K562 (cell line): ENCODE measurements at regions not wholly inside any gene's neighbourhood (a gene's known extent, or its start where the extent isn't known, plus 50 kb on each side); places are given as distances from the start of the nearest gene placed in this dataset.

Experiments used
- ATAC-seq: fragments of 200-7000 bp; cut with Tn5 transposase; 3 replicates; pipeline ENCODE4 v1.9.1; 2020; ENCODE audit warnings: moderate library complexity
- BruUV-seq: library from RNA; stranded (reverse); fragments of 400-500 nt; replicated peaks from 2 replicates; lab custom pipeline; 2021; lab: Mats Ljungman, UMichigan
- CTCF ChIA-PET: fragments of 300-600 bp; formaldehyde crosslinking; extraction: SDS; loops from one replicate; lab custom pipeline; 2021; ENCODE audit warnings: low intra/inter-chr PET ratio; lab: Yijun Ruan, JAX
- POLR2A ChIA-PET: fragments of 300-600, 350-650 bp; sonication (Branson Sonifier 250); formaldehyde crosslinking; extraction: SDS; loops from one replicate; lab custom pipeline; 2021; ENCODE audit warnings: antibody characterized with exemption, inconsistent platforms; lab: Yijun Ruan, JAX
- DNase-seq, 4 experiments: peaks; one replicate each; pipeline versions ENCODE4 v3.0.0 to v3.0.0-alpha.2; 2011 to 2018; ENCODE audit warnings: low spot score in 3 of 4, mixed read lengths in 3 of 4; ENCODE audit errors: extremely low read depth in 1 of 4
- FAIRE-seq: peaks from 2 replicates; lab custom pipeline; 2011; peaks lifted over from hg19 to GRCh38; lab: Jason Lieb, UNC
- H2AFZ ChIP-seq: 2 replicates; pipeline ENCODE4 v1.6.0; 2011; ENCODE audit warnings: low read depth, low read length, control low read depth, inconsistent platforms
- H3K27ac ChIP-seq: fragments of 200-600 bp; 3 replicates; pipeline ENCODE4 v1.8.0; 2011; ENCODE audit warnings: low read depth, mild to moderate bottlenecking, control low read depth, inconsistent platforms, low read length, moderate library complexity, mixed read lengths; ENCODE audit errors: extremely low read depth
- H3K27me3 ChIP-seq, 2 experiments: fragments of 300-600 bp in 1 of 2; 2 replicates in 1 of 2; 3 replicates in 1 of 2; pipeline versions ENCODE4 v1.6.0 to v1.8.0; 2011; ENCODE audit warnings: inconsistent platforms in 2 of 2, low read length in 2 of 2, mild to moderate bottlenecking in 1 of 2, mixed read lengths in 1 of 2, moderate library complexity in 1 of 2; ENCODE audit not compliant: control insufficient read depth in 2 of 2, insufficient read depth in 2 of 2
- H3K36me3 ChIP-seq: fragments of 300-600 bp; 3 replicates; pipeline ENCODE4 v1.8.0; 2011; ENCODE audit warnings: mild to moderate bottlenecking, low read length, inconsistent platforms; ENCODE audit not compliant: control insufficient read depth, insufficient read depth
- H3K4me1 ChIP-seq, 2 experiments: fragments of 200-600 bp in 1 of 2; replicated peaks in 1 of 2; 2 replicates in 1 of 2; 3 replicates in 1 of 2; pipeline versions ENCODE4 v1.5.1 to v1.8.0; 2011; ENCODE audit warnings: inconsistent platforms in 2 of 2, low read length in 2 of 2, mild to moderate bottlenecking in 1 of 2, mixed read lengths in 1 of 2, moderate library complexity in 1 of 2; ENCODE audit not compliant: control insufficient read depth in 2 of 2, insufficient read depth in 2 of 2
- H3K4me2 ChIP-seq: 2 replicates; pipeline ENCODE4 v1.6.1; 2011; ENCODE audit warnings: low read length, control low read depth, inconsistent platforms, mixed read lengths; ENCODE audit not compliant: insufficient read depth
- H3K4me3 ChIP-seq: fragments of 200-600 bp; sonication (generic), shearing (Covaris generic); 2 replicates; pipeline ENCODE4 v1.5.1; 2016; ENCODE audit warnings: control low read depth, inconsistent platforms
- H3K79me2 ChIP-seq: fragments of 200-600 bp; 3 replicates; pipeline ENCODE4 v1.8.0; 2011; ENCODE audit warnings: low read length, inconsistent platforms; ENCODE audit not compliant: control insufficient read depth, insufficient read depth
- H3K9ac ChIP-seq, 2 experiments: 2 replicates each; pipeline versions ENCODE4 v1.6.0 to v1.6.1; 2011; ENCODE audit warnings: low read depth in 2 of 2, low read length in 2 of 2, control low read depth in 1 of 2, inconsistent platforms in 1 of 2, mild to moderate bottlenecking in 1 of 2, mixed read lengths in 1 of 2; ENCODE audit not compliant: insufficient read depth in 1 of 2
- H3K9me1 ChIP-seq: one replicate; pipeline ENCODE4 v1.6.0; 2011; ENCODE audit warnings: inconsistent platforms, mild to moderate bottlenecking, low read length, moderate library complexity; ENCODE audit not compliant: control insufficient read depth, insufficient read depth
- H3K9me3 ChIP-seq: replicated peaks from 2 replicates; pipeline ENCODE4 v1.5.1; 2011; ENCODE audit warnings: low read depth, low read length, inconsistent platforms; ENCODE audit not compliant: control insufficient read depth, insufficient read depth
- H4K20me1 ChIP-seq: replicated peaks from 2 replicates; pipeline ENCODE4 v1.6.1; 2011; ENCODE audit warnings: low read length, inconsistent platforms, mixed read lengths; ENCODE audit not compliant: control insufficient read depth, insufficient read depth
- CCAR2 ChIP-seq: fragments of 200-400 bp; formaldehyde crosslinking; IDR thresholded peaks from 2 replicates; pipeline ENCODE4 v1.6.1; 2017; ENCODE audit warnings: mild to moderate bottlenecking, low read depth, low read length
- CREB3 ChIP-seq: fragments of 450-650 bp; conservative IDR thresholded peaks from 2 replicates; pipeline ENCODE4 v1.6.1; 2016; ENCODE audit warnings: missing genetic modification characterization, low read depth, mild to moderate bottlenecking, missing compliant biosample characterization, moderate library complexity
- GTF2B ChIP-seq: IDR thresholded peaks from 2 replicates; pipeline ENCODE4 v1.6.1; 2011; ENCODE audit not compliant: insufficient read length; ENCODE audit errors: extremely low read depth
- HDAC1 ChIP-seq, 2 experiments: fragments of 450-650 bp; IDR thresholded peaks; 2 replicates each; pipeline ENCODE4 v1.6.1; 2016 to 2017; ENCODE audit warnings: inconsistent platforms in 1 of 2, mild to moderate bottlenecking in 1 of 2, moderate library complexity in 1 of 2
- HSF4 ChIP-seq: fragments of 250-450 bp; sonication (Bioruptor Pico); IDR thresholded peaks from 2 replicates; pipeline ENCODE4 v2.1.2; 2022; ENCODE audit warnings: mild to moderate bottlenecking, moderate library complexity, borderline replicate concordance
- KDM4B ChIP-seq, 2 experiments: fragments of 450-650 bp in 1 of 2; sonication (generic) in 1 of 2; IDR thresholded peaks; 2 replicates each; pipeline ENCODE4 v1.6.1; 2016 to 2017; ENCODE audit warnings: borderline replicate concordance in 2 of 2, antibody characterized with exemption in 1 of 2, low read depth in 1 of 2, mild to moderate bottlenecking in 1 of 2
- POLR2AphosphoS5 ChIP-seq: IDR thresholded peaks from 2 replicates; pipeline ENCODE4 v1.6.1; 2011; ENCODE audit warnings: mild to moderate bottlenecking, low read depth, low read length, moderate library complexity; ENCODE audit not compliant: control insufficient read depth, insufficient read depth
- ZBTB43 ChIP-seq: sonication (generic); formaldehyde crosslinking; IDR thresholded peaks from 2 replicates; pipeline ENCODE4 v1.8.0; 2023; ENCODE audit warnings: mild to moderate bottlenecking, missing genetic modification reagents
- ZNF41 ChIP-seq: fragments of 250-450 bp; sonication (Bioruptor Pico); conservative IDR thresholded peaks from 2 replicates; pipeline ENCODE4 v1.4.0; 2020; ENCODE audit warnings: mild to moderate bottlenecking
- ZNF644 ChIP-seq: fragments of 200-800 bp; sonication (Bioruptor generic); IDR thresholded peaks from 2 replicates; pipeline ENCODE4 v1.6.1; 2016; ENCODE audit warnings: low read depth, missing genetic modification characterization, missing compliant biosample characterization
- ZNF778 ChIP-seq: fragments of 450-650 bp; formaldehyde crosslinking; IDR thresholded peaks from 2 replicates; pipeline ENCODE4 v1.4.0; 2020; ENCODE audit warnings: mild to moderate bottlenecking, moderate library complexity
- WGBS: fragments of 100-300 bp; shearing (Covaris generic); methylation state at CpG from one replicate; pipeline ENCODE4 v1.1.6; 2016; ENCODE audit warnings: low coverage, mixed read lengths; ENCODE audit not compliant: insufficient coverage; ENCODE audit errors: missing lambda C conversion rate; 5-methylcytosine and 5-hydroxymethylcytosine counted together
- in situ Hi-C: fragments of 300-500 bp; cut with MboI; formaldehyde crosslinking; loops from 4 replicates; pipeline ENCODE4 v1.15.0; 2018; ENCODE audit warnings: inconsistent platforms, mixed read lengths
- intact Hi-C: fragments of 100-400 bp; cut with micrococcal nuclease; formaldehyde crosslinking; loops from 2 replicates; pipeline ENCODE4 v1.14.2; 2022

- no peak for ATAC-seq
- POLR2A ChIA-PET: interaction anchor here (0.6 kb wide), 1 partner anchor 344 kb away, joined by 4 read pairs; no protein-coding TSS in a partner anchor
- no peaks in the 10 kb centered on the region for H3K9me1 ChIP-seq
- no peak for DNase-seq
- no peak overlapping the region for H3K9ac ChIP-seq
- 0% methylated on average over 3 of the region's 3 CpGs for WGBS
- H3K27ac ChIP-seq: no peak overlapping the region
- intact Hi-C loops (no loop called here), in situ Hi-C loops (loop anchor here (5.0 kb wide), 1 partner anchor 386 kb away; no protein-coding TSS in a partner anchor)
- no peaks in the 10 kb centered on the region for H3K4me1 ChIP-seq
- no peak overlapping the region for H2AFZ ChIP-seq
- FAIRE-seq: no peak
- no peak overlapping the region for H3K4me3 ChIP-seq
- no peak for TF ChIP-seq KDM4B (IDR thresholded peaks at IDR 0.05; ENCODE audit: borderline replicate concordance in 2 of 2, low read depth in 1 of 2)
- TF ChIP-seq HDAC1 (IDR thresholded peaks at IDR 0.05): no peak
- TF ChIP-seq ZNF644: no peak
- TF ChIP-seq CCAR2: no peak
- no peak for TF ChIP-seq POLR2AphosphoS5
- no peak for TF ChIP-seq CREB3 (tag)
- TF ChIP-seq ZBTB43: no peak
- no peak for TF ChIP-seq HSF4 (CRISPR knock-in tag)
- no peak for TF ChIP-seq ZNF41 (CRISPR knock-in tag)
- no peak for TF ChIP-seq ZNF778 (CRISPR knock-in tag)
- no peak for TF ChIP-seq GTF2B
- H3K27me3 ChIP-seq: peaks cover 0 to 2% of the 10 kb centered on the region in 2 experiments; a peak in 1 of 5 replicates
- CTCF ChIA-PET: no interaction called here
- H3K36me3 ChIP-seq: no peaks in the 10 kb centered on the region
- BruUV-seq: no TSS peak
- no peaks in the 10 kb centered on the region for H3K9me3 ChIP-seq
- peaks cover 5% of the 10 kb centered on the region; the same call in 1 of the 2 replicates for H4K20me1 ChIP-seq
- no peak overlapping the region for H3K4me2 ChIP-seq
- no peaks in the 10 kb centered on the region for H3K79me2 ChIP-seq
Measured at GRCh38 chr20:48211238-48211637, 426.0 kb upstream of the SULF2 start.
